ENCODE measurements at regions not wholly inside any gene's neighbourhood (a gene's known extent, or its start where the extent isn't known, plus 50 kb on each side); places are given as distances from the start of the nearest gene placed in this dataset.

GRCh38 chr17:77382966-77383612 lies 242.3 kb downstream of the SEC14L1 start:
- Histone ChIP-seq H3K27ac (peak overlapping the region; percentile 70 to 95 (median 90)), H3K36me3 (no peaks in the 10 kb centered on the region), H3K4me3 (no peak overlapping the region), H3K4me1 (peaks cover 57 to 97% (median 87%) of the 10 kb centered on the region in 4 donors), H3K27me3 (no peaks in the 10 kb centered on the region), H3K9me3 (no peaks in the 10 kb centered on the region)
- WGBS, 2 donors (ENCODE audit: low coverage in 1 of 2) = 40 to 83% methylated on average over 1 to 8 of the region's 8 CpGs
- in situ Hi-C loops (cut with MboI; ENCODE audit: low pct_ligation_motif_present in 1 of 4, low pct_unique_long_range_greater_than_20kb in 1 of 4, low sequenced_read_pairs in 3 of 4) = no loop called here
- intact Hi-C loops (cut with DNase I; ENCODE audit: low total_unique reads) = no loop called here
- no peak for DNase-seq
- TF ChIP-seq POLR2A (IDR thresholded peaks at IDR 0.05) = no peak
- TF ChIP-seq EP300 (IDR thresholded peaks at IDR 0.05; ENCODE audit: low read depth) = no peak
- TF ChIP-seq CTCF (IDR thresholded peaks at IDR 0.05) = no peak
- no peak for TF ChIP-seq POLR2AphosphoS5 (IDR thresholded peaks at IDR 0.05)

- DNase-seq = no peak
- 79% methylated on average over 23 of the region's 29 CpGs; no CpG with 5 or more reads in 1 of the 2 donors for WGBS, 2 donors (ENCODE audit: low coverage in 1 of 2)
Measured at GRCh38 chr17:77383613-77384608, 243.1 kb downstream of the SEC14L1 start.

GRCh38 chr17:77385750-77386501 lies 245.2 kb downstream of the SEC14L1 start:
- Histone ChIP-seq H3K27ac (peak overlapping the region; percentile 86 to 95 (median 93)), H3K9me3 (no peaks in the 10 kb centered on the region), H3K27me3 (no peaks in the 10 kb centered on the region), H3K4me1 (peaks cover 56 to 93% (median 87%) of the 10 kb centered on the region in 4 donors), H3K4me3 (no peak overlapping the region), H3K36me3 (no peaks in the 10 kb centered on the region)
- no peak for DNase-seq
- intact Hi-C loops (cut with DNase I; ENCODE audit: low total_unique reads) (no loop called here), in situ Hi-C loops (cut with MboI; ENCODE audit: low pct_ligation_motif_present in 1 of 4, low pct_unique_long_range_greater_than_20kb in 1 of 4, low sequenced_read_pairs in 3 of 4) (no loop called here)
- 66% methylated on average over 16 of the region's 16 CpGs; no CpG with 5 or more reads in 1 of the 2 donors for WGBS, 2 donors (ENCODE audit: low coverage in 1 of 2)
- TF ChIP-seq CTCF (IDR thresholded peaks at IDR 0.05) = no peak
- no peak for TF ChIP-seq POLR2AphosphoS5 (IDR thresholded peaks at IDR 0.05)
- no peak for TF ChIP-seq EP300 (IDR thresholded peaks at IDR 0.05; ENCODE audit: low read depth)
- no peak for TF ChIP-seq POLR2A (IDR thresholded peaks at IDR 0.05)

More at GRCh38 chr17:77383613-77384608, 243.1 kb downstream of the SEC14L1 start:
- in situ Hi-C loops (cut with MboI; ENCODE audit: low pct_ligation_motif_present in 1 of 4, low pct_unique_long_range_greater_than_20kb in 1 of 4, low sequenced_read_pairs in 3 of 4) (no loop called here), intact Hi-C loops (cut with DNase I; ENCODE audit: low total_unique reads) (no loop called here)
- H3K4me3 ChIP-seq = no peak overlapping the region
- H3K27ac ChIP-seq = peak overlapping the region; percentile 70 to 95 (median 90)
- no peaks in the 10 kb centered on the region for H3K9me3 ChIP-seq
- TF ChIP-seq POLR2AphosphoS5 (IDR thresholded peaks at IDR 0.05) (no peak), POLR2A (IDR thresholded peaks at IDR 0.05) (no peak), CTCF (IDR thresholded peaks at IDR 0.05) (no peak), EP300 (IDR thresholded peaks at IDR 0.05; ENCODE audit: low read depth) (no peak)
- no peaks in the 10 kb centered on the region for H3K36me3 ChIP-seq
- no peaks in the 10 kb centered on the region for H3K27me3 ChIP-seq
- peaks cover 60 to 97% (median 89%) of the 10 kb centered on the region in 4 donors for H3K4me1 ChIP-seq

Data from transverse colon (tissue), 4 donors.